Endothelial cell of umbilical vein (primary cell): ENCODE measurements at regions not wholly inside any gene's neighbourhood (a gene's known extent, or its start where the extent isn't known, plus 50 kb on each side); places are given as distances from the start of the nearest gene placed in this dataset.

Source experiments
- BruUV-seq: library from RNA; stranded (reverse); fragments of 400-500 nt; replicated peaks from 2 replicates; lab custom pipeline; 2021; lab: Mats Ljungman, UMichigan
- CTCF ChIA-PET: fragments of 300-600, 350-600 bp; sonication (Branson Sonifier 250); formaldehyde crosslinking; loops from one replicate; lab custom pipeline; 2021; ENCODE audit warnings: antibody characterized with exemption, inconsistent platforms; lab: Charles Lee
- POLR2A ChIA-PET: fragments of 300-600, 350-600 bp; sonication (Branson Sonifier 250); formaldehyde crosslinking; loops from one replicate; lab custom pipeline; 2021; ENCODE audit warnings: antibody characterized with exemption, inconsistent platforms; lab: Charles Lee
- DNase-seq: peaks from one replicate; pipeline ENCODE4 v3.0.0-alpha.2; 2011; ENCODE audit warnings: low read depth, low spot score
- FAIRE-seq: peaks from 2 replicates; lab custom pipeline; 2011; peaks lifted over from hg19 to GRCh38; lab: Jason Lieb, UNC
- H2AFZ ChIP-seq: 2 replicates; pipeline ENCODE4 v1.6.0; 2012; ENCODE audit warnings: low read depth, low read length, control low read depth, inconsistent platforms
- H3K27ac ChIP-seq: 2 replicates; pipeline ENCODE4 v1.5.1; 2011; ENCODE audit warnings: low read depth, mild to moderate bottlenecking, control low read depth, low read length, moderate library complexity; ENCODE audit not compliant: insufficient read depth
- H3K27me3 ChIP-seq, 2 experiments: 2 replicates each; pipeline versions ENCODE4 v1.6.0 to v1.6.1; 2011; ENCODE audit warnings: low read length in 2 of 2, mixed read lengths in 1 of 2; ENCODE audit not compliant: control insufficient read depth in 2 of 2, insufficient read depth in 2 of 2
- H3K36me3 ChIP-seq, 2 experiments: 2 replicates in 1 of 2; 3 replicates in 1 of 2; pipeline ENCODE4 v1.5.1; 2011; ENCODE audit warnings: low read length in 2 of 2, mild to moderate bottlenecking in 1 of 2, moderate library complexity in 1 of 2; ENCODE audit not compliant: control insufficient read depth in 2 of 2, insufficient read depth in 2 of 2; ENCODE audit errors: extremely low read depth in 1 of 2
- H3K4me1 ChIP-seq: 3 replicates; pipeline ENCODE4 v1.5.1; 2011; ENCODE audit warnings: mild to moderate bottlenecking, low read length; ENCODE audit not compliant: control insufficient read depth, insufficient read depth; ENCODE audit errors: extremely low read depth
- H3K4me2 ChIP-seq: 2 replicates; pipeline ENCODE4 v1.6.1; 2011; ENCODE audit warnings: low read length, control low read depth, mixed read lengths; ENCODE audit not compliant: insufficient read depth
- H3K4me3 ChIP-seq, 3 experiments: fragments of 200-600 bp in 1 of 3; sonication (generic), shearing (Covaris generic) in 1 of 3; replicated peaks in 1 of 3; 2 replicates each; pipeline ENCODE4 v1.5.1; 2011 to 2016; ENCODE audit warnings: control low read depth in 3 of 3, low read length in 3 of 3, mild to moderate bottlenecking in 2 of 3, inconsistent platforms in 1 of 3, low read depth in 1 of 3, moderate library complexity in 1 of 3; ENCODE audit not compliant: insufficient read depth in 1 of 3
- H3K79me2 ChIP-seq: 2 replicates; pipeline ENCODE4 v1.6.0; 2012; ENCODE audit warnings: low read length, inconsistent platforms; ENCODE audit not compliant: control insufficient read depth, insufficient read depth
- H3K9ac ChIP-seq: replicated peaks from 2 replicates; pipeline ENCODE3; 2011; ENCODE audit warnings: low read length, control low read depth; ENCODE audit not compliant: insufficient read depth; ENCODE audit errors: extremely low read depth
- H3K9me1 ChIP-seq: replicated peaks from 3 replicates; pipeline ENCODE4 v1.6.0; 2011; ENCODE audit warnings: mild to moderate bottlenecking, low read length; ENCODE audit not compliant: control insufficient read depth, insufficient read depth; ENCODE audit errors: extremely low read depth
- H3K9me3 ChIP-seq: replicated peaks from 2 replicates; pipeline ENCODE4 v1.5.1; 2012; ENCODE audit warnings: low read length, inconsistent platforms; ENCODE audit not compliant: control insufficient read depth, insufficient read depth
- H4K20me1 ChIP-seq: replicated peaks from 2 replicates; pipeline ENCODE3; 2011; ENCODE audit warnings: mild to moderate bottlenecking, low read length; ENCODE audit not compliant: control insufficient read depth, insufficient read depth; ENCODE audit errors: extremely low read depth
- FOS ChIP-seq: IDR thresholded peaks from 2 replicates; pipeline ENCODE4 v1.6.1; 2011; ENCODE audit warnings: mild to moderate bottlenecking, low read length, moderate library complexity, borderline replicate concordance; ENCODE audit not compliant: insufficient read depth
- GATA2 ChIP-seq: IDR thresholded peaks from 2 replicates; pipeline ENCODE4 v1.7.0; 2011; ENCODE audit warnings: low read depth, mild to moderate bottlenecking, moderate library complexity, mixed read lengths, low read length; ENCODE audit not compliant: insufficient read length, insufficient read depth
- JUN ChIP-seq: IDR thresholded peaks from 2 replicates; pipeline ENCODE4 v1.6.1; 2011; ENCODE audit warnings: borderline replicate concordance, low read depth; ENCODE audit not compliant: insufficient read length, insufficient read depth
- MYC ChIP-seq: IDR thresholded peaks from one replicate; pipeline ENCODE4 v1.6.1; 2011; ENCODE audit warnings: mild to moderate bottlenecking, low read depth, low read length
- POLR2A ChIP-seq: IDR thresholded peaks from 2 replicates; pipeline ENCODE4 v1.6.1; 2012; ENCODE audit warnings: low read depth, mild to moderate bottlenecking, control low read depth, low read length
- POLR2AphosphoS5 ChIP-seq: IDR thresholded peaks from 2 replicates; pipeline ENCODE4 v1.6.1; 2012; ENCODE audit warnings: low read depth, mild to moderate bottlenecking, control low read depth, low read length, moderate library complexity; ENCODE audit not compliant: insufficient read depth
- dilution Hi-C: fragments of 300-500 bp; cut with MboI; formaldehyde crosslinking; loops from one replicate; pipeline ENCODE4 v1.15.0; 2019; ENCODE audit warnings: low sequenced_read_pairs; ENCODE audit not compliant: extremely low pct_ligation_motif_present
- intact Hi-C: fragments of 100-400 bp; cut with micrococcal nuclease; formaldehyde crosslinking; loops from one replicate; pipeline ENCODE4 v1.10.0; 2022

DNA sequence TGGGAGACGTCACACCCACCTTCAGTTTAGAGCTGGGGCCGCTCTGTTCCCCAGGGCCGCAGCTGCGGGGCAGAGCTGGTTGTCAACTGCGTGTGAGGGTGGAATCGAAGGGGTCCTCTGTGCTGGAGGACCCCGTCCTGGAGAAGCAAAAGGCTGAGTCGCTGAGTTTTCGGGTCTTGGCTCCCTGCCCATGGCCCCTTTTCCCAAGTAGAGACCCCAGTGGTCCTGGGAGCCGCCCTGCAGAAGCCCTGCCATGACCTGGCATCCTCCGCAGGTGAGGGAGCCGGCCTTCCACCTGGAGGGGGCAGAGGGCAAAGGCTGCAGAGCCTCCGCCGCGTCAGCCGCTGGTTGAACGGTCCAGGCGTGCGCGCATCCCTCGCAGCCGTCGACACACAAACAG is 90.4 kb upstream of the COL5A1 start:
- H3K9me3 ChIP-seq = no peaks in the 10 kb centered on the region
- no peak overlapping the region for H3K4me3 ChIP-seq
- TF ChIP-seq POLR2AphosphoS5 = no peak
- TF ChIP-seq FOS = no peak
- TF ChIP-seq POLR2A = no peak
- no peak for TF ChIP-seq JUN
- dilution Hi-C loops (no loop called here), intact Hi-C loops (no loop called here)
- ChIA-PET CTCF (interaction anchor here (1.1 to 1.4 kb wide), 2 partner anchors 92 to 95 kb away, joined by 4 to 6 read pairs; no protein-coding TSS in a partner anchor), POLR2A (interaction anchor here (0.5 kb wide), 1 partner anchor 8 kb away, joined by 4 read pairs; no protein-coding TSS in a partner anchor)
- no peaks in the 10 kb centered on the region for H3K9me1 ChIP-seq
- no peak for DNase-seq
- H3K9ac ChIP-seq = no peak overlapping the region
- no peaks in the 10 kb centered on the region for H3K27me3 ChIP-seq
- H3K36me3 ChIP-seq = no peaks in the 10 kb centered on the region
- peak overlapping the region; percentile 91 for H3K27ac ChIP-seq
- peaks cover 21% of the 10 kb centered on the region for H3K4me1 ChIP-seq
- H3K4me2 ChIP-seq = no peak overlapping the region
- H3K79me2 ChIP-seq = no peaks in the 10 kb centered on the region
- H2AFZ ChIP-seq = no peak overlapping the region
- H4K20me1 ChIP-seq = no peaks in the 10 kb centered on the region
- no TSS peak for BruUV-seq
- FAIRE-seq = no peak

DNA sequence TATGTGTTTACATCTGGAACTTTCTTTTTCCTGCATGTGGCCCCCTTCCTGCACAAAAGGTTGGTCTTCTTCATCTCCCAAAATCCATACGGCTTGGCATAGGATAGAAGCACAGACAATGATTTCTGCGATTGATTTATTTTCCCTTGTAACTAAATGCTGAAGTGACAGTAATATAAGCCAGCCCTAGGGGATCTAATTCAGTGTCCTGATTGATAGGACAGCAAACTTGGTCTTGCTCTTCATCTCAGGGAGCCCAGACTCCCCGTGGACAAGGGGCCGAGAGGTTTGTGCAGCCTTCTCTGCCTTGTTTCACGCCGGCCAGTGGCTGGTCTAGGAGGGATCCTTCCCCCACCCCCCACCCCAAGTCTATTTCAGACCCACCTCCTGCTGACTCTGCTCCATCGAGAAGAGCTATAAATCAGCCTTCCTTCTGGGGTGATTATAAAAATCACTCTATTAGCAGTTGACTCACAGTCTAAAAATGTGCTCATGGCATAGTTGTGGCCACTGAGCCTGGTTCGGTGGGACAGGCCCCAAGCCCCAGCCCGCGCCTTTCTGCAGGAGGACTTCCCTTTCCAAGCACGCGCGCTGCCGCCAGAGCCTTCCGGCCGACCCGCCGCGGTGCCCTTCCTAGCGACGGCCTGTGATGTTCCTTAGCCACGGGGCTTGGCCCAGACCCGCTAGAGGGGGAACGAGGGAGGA is 89.8 kb upstream of the COL5A1 start:
- POLR2A ChIA-PET = interaction anchor here (0.5 kb wide), 1 partner anchor 9 kb away, joined by 4 read pairs; no protein-coding TSS in a partner anchor
- H3K79me2 ChIP-seq = no peaks in the 10 kb centered on the region
- H3K4me3 ChIP-seq = no peak overlapping the region
- peak overlapping the region; percentile 91 for H3K27ac ChIP-seq
- H3K4me1 ChIP-seq = peaks cover 21% of the 10 kb centered on the region
- DNase-seq (peak; percentile 73), FAIRE-seq (peak; percentile 96)
- peak overlapping the region; percentile 18 for H3K4me2 ChIP-seq
- H3K36me3 ChIP-seq = no peaks in the 10 kb centered on the region
- H2AFZ ChIP-seq = peak overlapping the region; percentile 69
- TF ChIP-seq GATA2 = no peak
- TF ChIP-seq POLR2AphosphoS5 = peak; percentile 48
- TF ChIP-seq FOS = peak; percentile 67
- no peak for TF ChIP-seq POLR2A
- TF ChIP-seq MYC = peak; percentile 12
- CTCF ChIA-PET = interaction anchor here (0.7 to 1.5 kb wide), 4 partner anchors 51 to 102 kb away, joined by 3 to 6 read pairs (median 4); no protein-coding TSS in a partner anchor
- H3K9me1 ChIP-seq = no peaks in the 10 kb centered on the region
- no TSS peak for BruUV-seq
- dilution Hi-C loops = no loop called here
- H3K27me3 ChIP-seq = no peaks in the 10 kb centered on the region
- intact Hi-C loops = loop anchor here (1.0 kb wide), 3 partner anchors 51 to 95 kb away; partner anchors contain the start of gene COL5A1
- H4K20me1 ChIP-seq = no peaks in the 10 kb centered on the region
- peak overlapping the region; percentile 57 for H3K9ac ChIP-seq
- no peaks in the 10 kb centered on the region for H3K9me3 ChIP-seq
